ENCODE measurements at regions not wholly inside any gene's neighbourhood (a gene's known extent, or its start where the extent isn't known, plus 50 kb on each side); places are given as distances from the start of the nearest gene placed in this dataset.

GRCh38 chr6:18664401-18664800 lies 277.3 kb downstream of the RNF144B start:
- H3K9ac ChIP-seq (replicated peaks; ENCODE audit: extremely low read depth, insufficient read depth, low read length) = no peak overlapping the region
- no peaks in the 10 kb centered on the region for H3K36me3 ChIP-seq (ENCODE audit: control insufficient read depth in 2 of 2, extremely low read depth in 1 of 2, insufficient read depth in 2 of 2, low read length in 2 of 2)
- no TSS peak for BruUV-seq (replicated peaks)
- ChIA-PET CTCF (interaction anchor here (1.0 kb wide), 1 partner anchor 68 kb away, joined by 3 read pairs; no protein-coding TSS in a partner anchor), POLR2A (no interaction called here)
- no peak overlapping the region for H2AFZ ChIP-seq (ENCODE audit: low read depth, low read length)
- H3K27me3 ChIP-seq (ENCODE audit: control insufficient read depth in 2 of 2, insufficient read depth in 2 of 2, low read length in 2 of 2) = no peaks in the 10 kb centered on the region
- H3K9me1 ChIP-seq (replicated peaks; ENCODE audit: control insufficient read depth, extremely low read depth, insufficient read depth, low read length) = no peaks in the 10 kb centered on the region
- intact Hi-C loops (cut with micrococcal nuclease) = no loop called here
- no peak overlapping the region for H3K27ac ChIP-seq (ENCODE audit: insufficient read depth, low read depth, low read length)
- H4K20me1 ChIP-seq (replicated peaks; ENCODE audit: control insufficient read depth, extremely low read depth, insufficient read depth, low read length) = no peaks in the 10 kb centered on the region
- H3K4me3 ChIP-seq (replicated peaks in 1 of 3; ENCODE audit: insufficient read depth in 1 of 3, low read depth in 1 of 3, low read length in 3 of 3) = no peak overlapping the region
- FAIRE-seq (no peak), DNase-seq (ENCODE audit: low read depth, low spot score) (no peak)
- H3K4me1 ChIP-seq (ENCODE audit: control insufficient read depth, extremely low read depth, insufficient read depth, low read length) = no peaks in the 10 kb centered on the region
- no peaks in the 10 kb centered on the region for H3K79me2 ChIP-seq (ENCODE audit: control insufficient read depth, insufficient read depth, low read length)
- TF ChIP-seq POLR2A (IDR thresholded peaks at IDR 0.05; ENCODE audit: low read depth, low read length) = no peak
- no peak for TF ChIP-seq MYC (IDR thresholded peaks at IDR 0.05; ENCODE audit: low read depth, low read length)
- no peak for TF ChIP-seq GATA2 (IDR thresholded peaks at IDR 0.05; ENCODE audit: insufficient read depth, insufficient read length, low read depth, low read length)
- no peak for TF ChIP-seq POLR2AphosphoS5 (IDR thresholded peaks at IDR 0.05; ENCODE audit: insufficient read depth, low read depth, low read length)
- no peak for TF ChIP-seq FOS (IDR thresholded peaks at IDR 0.05; ENCODE audit: borderline replicate concordance, insufficient read depth, low read length)
- TF ChIP-seq MAX (IDR thresholded peaks at IDR 0.05; ENCODE audit: insufficient read depth, insufficient read length) = no peak
- no peak for TF ChIP-seq EZH2 (IDR thresholded peaks at IDR 0.05; ENCODE audit: borderline replicate concordance, low read depth, low read length, severe bottlenecking)
- no peak for TF ChIP-seq CTCF (IDR thresholded peaks at IDR 0.05; ENCODE audit: extremely low read depth in 1 of 2, insufficient read depth in 1 of 2, low read depth in 1 of 2, low read length in 2 of 2)
- no peak for TF ChIP-seq JUN (IDR thresholded peaks at IDR 0.05; ENCODE audit: borderline replicate concordance, insufficient read depth, insufficient read length, low read depth)
- dilution Hi-C loops (cut with MboI; ENCODE audit: extremely low pct_ligation_motif_present, low sequenced_read_pairs) = no loop called here
- no peak overlapping the region for H3K4me2 ChIP-seq (ENCODE audit: insufficient read depth, low read length)
- no peaks in the 10 kb centered on the region for H3K9me3 ChIP-seq (replicated peaks; ENCODE audit: control insufficient read depth, insufficient read depth, low read length)

All from endothelial cell of umbilical vein (primary cell).